AG09309 (cell line): ENCODE measurements at regions not wholly inside any gene's neighbourhood (a gene's known extent, or its start where the extent isn't known, plus 50 kb on each side); places are given as distances from the start of the nearest gene placed in this dataset.

ENCODE experiments used
- DNase-seq: peaks from one replicate; pipeline ENCODE4 v3.0.0-alpha.2; 2010; ENCODE audit warnings: low read depth
- H3K4me3 ChIP-seq: 2 replicates; pipeline ENCODE4 v1.5.1; 2011; ENCODE audit warnings: mild to moderate bottlenecking, low read depth, low read length, moderate library complexity; ENCODE audit not compliant: control insufficient read depth
- CTCF ChIP-seq: IDR thresholded peaks from 2 replicates; pipeline ENCODE4 v1.5.1; 2011; ENCODE audit warnings: mild to moderate bottlenecking, low read depth, low read length, inconsistent platforms; ENCODE audit not compliant: insufficient read depth, control insufficient read depth; ENCODE audit errors: missing control alignments

DNA sequence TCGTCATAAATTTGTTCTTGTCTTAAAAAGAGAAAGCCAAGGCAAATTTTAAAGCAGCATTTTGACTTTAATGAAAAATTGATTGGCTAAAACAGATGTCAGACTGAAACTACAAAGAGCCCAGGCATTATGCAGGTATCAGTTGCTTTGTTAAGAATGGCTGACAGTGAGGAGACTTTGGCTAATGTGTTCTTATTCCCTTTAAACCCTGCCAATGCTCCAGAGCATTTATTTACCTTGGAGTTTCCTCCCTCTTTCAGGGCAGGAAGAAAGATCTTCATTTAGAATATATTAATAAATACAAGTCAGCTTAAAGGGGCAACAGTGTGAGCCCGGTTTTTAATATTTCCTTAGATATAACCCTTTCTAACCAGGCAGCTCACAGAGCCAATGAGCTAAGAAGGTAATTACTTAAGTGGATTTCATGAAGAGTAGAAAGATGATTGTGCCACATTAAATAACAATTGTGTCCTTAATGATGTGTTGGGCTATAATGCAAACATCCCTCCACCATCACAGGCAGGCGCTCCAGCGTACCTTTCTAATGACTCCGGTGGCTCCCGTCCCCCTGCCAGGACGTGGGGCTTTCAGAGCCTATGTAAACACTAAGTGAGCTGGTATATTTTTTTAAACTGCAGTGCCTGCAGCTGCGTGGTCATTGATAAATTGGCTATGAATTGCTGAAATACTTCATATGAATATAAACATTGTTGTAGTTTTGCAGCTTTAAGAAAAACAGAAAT lies 349.4 kb upstream of the POU3F3 start:
- TF ChIP-seq CTCF: no peak
- H3K4me3 ChIP-seq: no peak overlapping the region
- DNase-seq: no peak

- no peak for DNase-seq
- H3K4me3 ChIP-seq: no peak overlapping the region
- TF ChIP-seq CTCF: no peak
These were observed 335.7 kb upstream of the POU3F3 start for GRCh38 chr2:104518256-104518655.

DNA sequence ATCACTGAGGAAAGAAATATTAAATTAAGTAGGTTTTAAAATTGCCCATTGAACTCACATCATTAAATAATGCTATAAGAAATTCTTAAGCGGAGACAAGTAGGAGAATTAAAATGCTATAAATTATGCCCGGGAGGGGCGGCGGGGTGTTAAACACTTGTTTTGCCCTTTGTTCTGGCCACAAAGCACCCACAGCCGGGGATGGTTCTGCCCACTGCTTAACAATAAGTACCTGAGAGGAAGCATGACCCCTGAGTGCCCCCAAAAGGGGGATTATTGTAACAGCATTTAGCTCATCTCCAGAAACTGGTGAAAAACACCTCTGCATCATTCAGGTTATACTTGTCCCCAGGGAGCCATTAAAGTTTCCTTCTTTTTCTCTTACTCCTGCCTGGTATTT lies 332.7 kb upstream of the POU3F3 start:
- no peak for DNase-seq
- no peak for TF ChIP-seq CTCF
- H3K4me3 ChIP-seq: no peak overlapping the region

- DNase-seq: no peak
- no peak for TF ChIP-seq CTCF
- no peak overlapping the region for H3K4me3 ChIP-seq
These were observed 330.0 kb upstream of the POU3F3 start for GRCh38 chr2:104523921-104524320.

- no peak overlapping the region for H3K4me3 ChIP-seq
- TF ChIP-seq CTCF: no peak
These were observed 325.8 kb upstream of the POU3F3 start for GRCh38 chr2:104528101-104528500.

GRCh38 chr2:104531122-104531521 lies 322.8 kb upstream of the POU3F3 start:
- no peak for DNase-seq
- no peak overlapping the region for H3K4me3 ChIP-seq
- TF ChIP-seq CTCF: no peak

More at GRCh38 chr2:104528101-104528500, 325.8 kb upstream of the POU3F3 start:
- DNase-seq: no peak

DNA sequence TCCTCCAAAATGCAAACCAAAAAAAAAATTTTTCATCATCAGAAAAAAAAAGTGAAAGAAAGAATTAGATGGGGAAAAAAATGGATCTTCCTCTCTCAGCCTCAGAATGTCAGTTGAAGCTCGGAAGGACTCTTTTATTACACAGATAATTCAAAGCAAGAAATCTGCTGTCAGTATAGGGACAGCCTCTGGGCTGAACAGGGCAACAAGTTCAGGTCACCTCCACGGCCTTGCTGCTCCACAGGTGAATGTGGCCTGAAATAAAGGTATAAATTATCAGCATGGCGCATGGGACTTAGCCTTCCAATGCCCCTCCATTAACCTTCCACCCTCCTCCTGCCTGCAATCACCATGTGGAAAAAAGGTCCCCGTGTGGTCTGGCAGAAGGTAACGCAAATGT lies 316.8 kb upstream of the POU3F3 start:
- TF ChIP-seq CTCF: no peak
- no peak overlapping the region for H3K4me3 ChIP-seq
- no peak for DNase-seq
